Heart right ventricle (tissue), 16 donors: ENCODE measurements at regions not wholly inside any gene's neighbourhood (a gene's known extent, or its start where the extent isn't known, plus 50 kb on each side); places are given as distances from the start of the nearest gene placed in this dataset.

Experiments used
- ATAC-seq, 8 donors: fragments of 200-7000 bp; cut with Tn5 transposase; one replicate each; pipeline ENCODE4 v1.9.1; 2020; ENCODE audit warnings: mild to moderate bottlenecking in 8 of 8, moderate library complexity in 8 of 8, moderate number of reproducible peaks in 1 of 8
- DNase-seq, 2 donors: peaks; one replicate each; pipeline ENCODE4 v3.0.0-alpha.2; 2020
- H3K27ac ChIP-seq, 10 donors: fragments of 200-600 bp; sonication (generic) in 2 of 10; one replicate each; pipeline versions ENCODE4 v1.5.0 to v1.8.0; 2020 to 2022; ENCODE audit warnings: mild to moderate bottlenecking in 3 of 10
- H3K27me3 ChIP-seq, 7 donors: fragments of 200-600 bp; one replicate each; pipeline ENCODE4 v1.8.0; 2021 to 2022; ENCODE audit warnings: mild to moderate bottlenecking in 2 of 7
- H3K36me3 ChIP-seq, 9 donors: fragments of 200-600 bp; sonication (generic) in 1 of 9; one replicate each; pipeline versions ENCODE4 v1.5.0 to v1.8.0; 2020 to 2022; ENCODE audit warnings: mild to moderate bottlenecking in 2 of 9
- H3K4me1 ChIP-seq, 9 donors: fragments of 200-600 bp; sonication (generic) in 1 of 9; one replicate each; pipeline versions ENCODE4 v1.5.0 to v1.8.0; 2020 to 2022; ENCODE audit warnings: mild to moderate bottlenecking in 4 of 9
- H3K4me3 ChIP-seq, 10 donors: fragments of 200-600 bp; sonication (generic) in 2 of 10; one replicate each; pipeline versions ENCODE4 v1.5.0 to v1.8.0; 2020 to 2022; ENCODE audit warnings: mild to moderate bottlenecking in 7 of 10, moderate library complexity in 2 of 10
- H3K9me3 ChIP-seq, 11 donors: fragments of 200-600 bp in 10 of 11; sonication (generic) in 2 of 11; one replicate each; pipeline versions ENCODE4 v1.5.0 to v1.8.0; 2013 to 2022; ENCODE audit warnings: mild to moderate bottlenecking in 2 of 11, control low read depth in 1 of 11, moderate library complexity in 1 of 11
- CTCF ChIP-seq, 9 donors: fragments of 200-600 bp; sonication (generic) in 2 of 9; IDR thresholded peaks; one replicate each; pipeline versions ENCODE4 v1.5.0 to v1.8.0; 2021 to 2022; ENCODE audit warnings: antibody characterized with exemption in 9 of 9, mild to moderate bottlenecking in 5 of 9, moderate library complexity in 1 of 9
- WGBS, 2 donors: extraction: QIAGEN DNeasy Blood & Tissue Kit; methylation state at CpG; one replicate each; pipeline ENCODE4 v1.1.7; 2013; ENCODE audit warnings: inconsistent platforms in 1 of 2; 5-methylcytosine and 5-hydroxymethylcytosine counted together
- intact Hi-C, 10 donors: fragments of 100-400 bp; cut with DNase I; formaldehyde crosslinking; loops; one replicate each; pipeline versions ENCODE4 v1.11.1 to v1.14.2; 2022
- donor health status: Arrhythmogenic right ventricular cardiomyopathy.
- donor health status: ischemic (EF 13 %, LVEDD 7.1; RV severe dilation, severe dysfunction).
- donor health status: healthy with polysubstance abuse.
- donor health status: DM: no; HTN: yes; CAD: no.
- donor health status: DM: no; HTN: no; CAD: no.
- donor health status: ischemic (EF 25% LVEDD 6.9; RV normal size, moderate dysfunction).
- donor health status: ischemic (EF 25% LVEDD 5.7; RV mildly dilated, moderate dysfunction).
- donor health status: healthy.
- donor health status: DM: yes; HTN: yes; CAD: no.
- donor health status: Ischemic cardiomyopathy.
- donor health status: ischemic (EF 35%, LVEDD 5.7; RV mildly dilated, moderate dysfunction).
- donor health status: nonischemic (EF 11% LVEDD 7.7; RV severe dilation, severe dysfunction).
- donor health status: DM: yes; HTN: yes; CAD: no.
- donor health status: PGD.
- donor health status: ischemic (EF 29% LVEDD 5.4; RV normal size, mild dysfunction).
- donor health status: nonischemic (EF 23%, LVEDD 6.1; RV moderate dilation, normal function).

- intact Hi-C loops: loop anchor here in 1 of 10 donors (5.0 kb wide), 1 partner anchor 1876 kb away; no protein-coding TSS in a partner anchor
- H3K9me3 ChIP-seq: no peaks in the 10 kb centered on the region
- no peaks in the 10 kb centered on the region for H3K36me3 ChIP-seq
- no peak overlapping the region for H3K27ac ChIP-seq
- DNase-seq (no peak), ATAC-seq (no peak)
- H3K4me1 ChIP-seq: no peaks in the 10 kb centered on the region
- WGBS, 2 donors: 68 to 77% methylated on average over 1 of the region's 1 CpG
- TF ChIP-seq CTCF (IDR thresholded peaks at IDR 0.05): no peak
- no peaks in the 10 kb centered on the region for H3K27me3 ChIP-seq
- H3K4me3 ChIP-seq: no peak overlapping the region
These were observed 513.0 kb upstream of the SEL1L start for GRCh38 chr14:82046512-82047226.

- no peak for ATAC-seq
- Histone ChIP-seq H3K27me3 (no peaks in the 10 kb centered on the region), H3K4me3 (no peak overlapping the region), H3K36me3 (no peaks in the 10 kb centered on the region), H3K4me1 (no peaks in the 10 kb centered on the region), H3K9me3 (no peaks in the 10 kb centered on the region), H3K27ac (no peak overlapping the region)
- intact Hi-C loops: loop anchor here in 1 of 10 donors (5.0 kb wide), 1 partner anchor 1874 kb away; no protein-coding TSS in a partner anchor
- TF ChIP-seq CTCF (IDR thresholded peaks at IDR 0.05): no peak
- no peak for DNase-seq
- 21 to 40% methylated on average over 1 of the region's 1 CpG for WGBS, 2 donors
These were observed 514.3 kb upstream of the SEL1L start for GRCh38 chr14:82047777-82048470.

- H3K4me3 ChIP-seq: no peak overlapping the region
- H3K36me3 ChIP-seq: no peaks in the 10 kb centered on the region
- DNase-seq (no peak), ATAC-seq (no peak)
- no peaks in the 10 kb centered on the region for H3K27me3 ChIP-seq
- intact Hi-C loops: no loop called here
- TF ChIP-seq CTCF (IDR thresholded peaks at IDR 0.05): no peak
- no peak overlapping the region for H3K27ac ChIP-seq
- no peaks in the 10 kb centered on the region for H3K9me3 ChIP-seq
- no peaks in the 10 kb centered on the region for H3K4me1 ChIP-seq
These were observed 519.1 kb upstream of the SEL1L start for GRCh38 chr14:82052778-82053177.

- no peak for DNase-seq
- Histone ChIP-seq H3K4me1 (no peaks in the 10 kb centered on the region), H3K27ac (no peak overlapping the region), H3K27me3 (no peaks in the 10 kb centered on the region), H3K9me3 (no peaks in the 10 kb centered on the region), H3K4me3 (no peak overlapping the region), H3K36me3 (no peaks in the 10 kb centered on the region)
- intact Hi-C loops: no loop called here
- ATAC-seq: no peak
- TF ChIP-seq CTCF (IDR thresholded peaks at IDR 0.05): no peak
- 43 to 48% methylated on average over 1 of the region's 1 CpG for WGBS, 2 donors
These were observed 522.0 kb upstream of the SEL1L start for GRCh38 chr14:82055515-82056115.
